Suppressor macrophage (primary cell): ENCODE measurements at regions not wholly inside any gene's neighbourhood (a gene's known extent, or its start where the extent isn't known, plus 50 kb on each side); places are given as distances from the start of the nearest gene placed in this dataset.

Experiments used
- DNase-seq, 4 experiments: peaks; one replicate each; pipeline ENCODE4 v3.0.0-alpha.2; 2020 to 2022

DNA sequence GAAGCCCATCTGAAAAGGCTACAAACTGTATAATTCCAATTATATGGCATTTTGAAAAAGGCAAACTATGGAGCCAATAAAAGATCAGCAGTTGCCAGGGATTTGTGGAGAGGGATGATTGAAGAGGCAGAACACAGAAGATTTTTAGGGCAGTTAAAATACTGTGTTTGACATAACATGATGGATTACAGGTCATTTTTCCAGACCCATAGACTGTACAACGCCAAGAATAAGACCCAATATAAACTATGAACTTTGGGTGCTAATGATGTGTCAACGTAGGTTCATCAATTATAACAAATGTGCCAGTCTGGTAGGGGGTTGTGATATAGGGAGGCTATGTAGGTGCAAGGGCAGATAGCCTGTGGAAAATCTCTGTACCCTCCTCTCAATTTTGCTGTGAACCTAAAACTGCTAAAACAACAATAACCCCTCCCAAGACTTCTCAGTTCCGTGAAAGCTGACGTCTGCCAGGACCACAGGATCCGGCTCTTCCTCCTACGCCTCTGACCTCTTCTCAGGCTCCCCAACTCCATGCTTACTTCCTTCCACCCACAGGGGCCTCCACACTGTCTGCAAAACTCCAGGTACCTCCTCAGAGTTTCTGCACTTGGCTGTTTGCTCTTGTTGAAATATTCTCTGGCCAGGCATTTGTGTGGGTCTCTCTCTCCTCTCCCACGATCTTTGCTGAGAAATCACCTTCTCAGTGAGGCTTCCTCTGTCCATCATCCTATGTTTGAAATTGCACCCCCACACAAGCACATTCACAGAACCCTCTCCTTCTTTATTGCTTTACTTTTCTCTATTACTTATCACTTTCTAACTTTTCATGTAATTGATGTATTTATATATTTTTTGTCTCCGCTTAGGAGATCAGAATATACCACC lies 131.4 kb downstream of the BBS10 start:
- DNase-seq: peak; percentile 3 to 61 (median 50)

- no peak for DNase-seq
Observed at GRCh38 chr12:76208129-76208528, 123.6 kb upstream of the NAP1L1 start.

DNA sequence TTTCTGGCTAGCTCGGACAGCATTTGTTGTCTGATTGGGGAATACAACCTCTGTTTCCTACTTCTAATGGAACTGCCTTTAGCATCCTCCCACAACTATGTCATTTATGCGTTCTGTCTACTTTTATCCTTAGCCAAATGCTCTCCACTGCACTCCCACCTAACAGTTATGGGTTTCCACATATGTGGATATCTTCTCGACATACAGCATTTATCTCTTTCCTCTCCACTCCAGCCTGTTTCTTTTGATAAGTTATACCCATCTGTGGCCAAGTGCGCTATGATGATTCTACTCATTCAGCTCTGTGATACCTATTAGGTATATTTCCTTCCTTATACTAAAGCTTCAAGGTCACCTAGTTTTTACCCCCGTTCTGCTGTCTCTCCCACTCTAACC lies 122.2 kb upstream of the NAP1L1 start:
- no peak for DNase-seq

- no peak for DNase-seq
Observed at GRCh38 chr12:76206039-76206676, 121.7 kb upstream of the NAP1L1 start.

GRCh38 chr12:76202621-76203020 lies 118.1 kb upstream of the NAP1L1 start:
- DNase-seq: no peak

DNA sequence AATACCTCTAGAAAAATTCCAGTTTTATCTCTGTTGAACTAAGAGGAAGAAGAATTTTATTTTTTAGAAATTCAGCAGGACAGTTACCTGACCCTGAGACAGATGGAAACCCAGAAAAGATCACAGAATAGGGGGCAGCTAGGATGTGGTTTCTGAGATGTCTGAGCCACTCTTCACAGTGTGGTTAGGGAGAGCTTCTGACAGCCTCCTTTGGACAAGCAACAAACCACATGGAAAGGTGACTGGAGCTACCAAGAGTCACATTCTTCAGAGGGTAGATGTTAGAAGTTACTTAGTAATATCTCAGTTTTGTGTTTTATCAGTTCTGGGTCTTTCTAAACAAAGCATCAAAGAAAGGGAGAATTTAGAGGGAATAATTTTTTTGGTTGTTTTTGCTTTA lies 117.3 kb upstream of the NAP1L1 start:
- no peak for DNase-seq

GRCh38 chr12:76201316-76201715 lies 116.8 kb upstream of the NAP1L1 start:
- no peak for DNase-seq

DNA sequence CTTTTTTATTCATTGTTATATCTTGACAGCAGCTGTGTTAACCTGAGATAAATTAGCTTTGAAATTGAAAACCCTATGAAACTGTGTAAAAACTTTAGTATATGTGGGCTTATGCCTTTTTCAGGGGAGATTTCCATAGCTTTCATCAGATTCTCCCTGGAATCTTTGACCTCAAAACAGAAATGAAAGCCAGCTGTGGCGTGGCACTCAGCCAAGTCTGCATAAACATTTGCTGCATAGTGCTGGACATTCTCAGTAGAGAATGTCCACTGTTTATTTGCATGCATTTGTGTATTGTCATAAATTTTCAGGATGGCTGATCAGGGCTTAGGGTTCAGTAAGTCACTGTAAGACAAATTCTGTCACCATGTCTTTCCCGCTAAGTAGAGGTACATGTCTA lies 115.3 kb upstream of the NAP1L1 start:
- peak in 2 of 4 experiments; percentile 20 to 25 for DNase-seq

DNA sequence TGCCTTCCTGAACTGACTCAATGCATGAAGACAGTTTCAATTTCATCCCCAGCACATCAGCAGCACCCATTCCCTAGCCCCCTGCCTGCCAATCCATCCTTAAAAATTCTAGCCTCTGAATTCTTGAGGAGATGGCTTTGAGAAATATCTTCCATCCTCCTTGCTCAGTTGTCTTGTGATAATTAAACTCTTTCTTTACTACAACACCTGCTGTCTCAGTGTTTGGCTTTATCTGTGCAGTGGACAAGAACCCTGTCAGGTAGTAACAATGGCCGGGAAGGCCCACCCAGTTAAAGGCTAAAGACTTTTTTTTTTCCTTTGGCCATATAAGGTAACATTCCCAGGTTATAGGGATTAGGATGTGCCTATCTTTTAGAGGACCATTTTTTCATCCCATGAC lies 114.4 kb upstream of the NAP1L1 start:
- DNase-seq: no peak

DNA sequence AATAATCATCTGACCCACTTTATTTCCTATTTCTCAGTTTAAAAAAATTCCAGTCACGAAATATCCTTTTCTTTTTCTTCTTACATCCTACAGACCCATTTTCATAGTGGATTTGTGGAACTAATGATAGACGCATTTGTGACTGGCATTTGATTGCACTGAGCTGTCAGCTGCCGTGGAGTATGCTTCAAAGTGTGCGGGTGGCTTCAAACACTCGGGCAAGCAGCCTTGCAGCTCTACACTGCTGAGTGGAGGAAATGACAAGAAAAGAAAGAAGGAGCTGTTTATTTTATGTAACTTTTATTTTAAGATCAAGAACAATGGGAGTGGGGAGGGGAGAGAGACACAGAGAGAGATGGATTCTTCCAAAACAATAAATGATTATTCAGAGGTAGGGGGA lies 112.8 kb upstream of the NAP1L1 start:
- DNase-seq: no peak

- no peak for DNase-seq
Observed at GRCh38 chr12:76195920-76196319, 111.4 kb upstream of the NAP1L1 start.

DNA sequence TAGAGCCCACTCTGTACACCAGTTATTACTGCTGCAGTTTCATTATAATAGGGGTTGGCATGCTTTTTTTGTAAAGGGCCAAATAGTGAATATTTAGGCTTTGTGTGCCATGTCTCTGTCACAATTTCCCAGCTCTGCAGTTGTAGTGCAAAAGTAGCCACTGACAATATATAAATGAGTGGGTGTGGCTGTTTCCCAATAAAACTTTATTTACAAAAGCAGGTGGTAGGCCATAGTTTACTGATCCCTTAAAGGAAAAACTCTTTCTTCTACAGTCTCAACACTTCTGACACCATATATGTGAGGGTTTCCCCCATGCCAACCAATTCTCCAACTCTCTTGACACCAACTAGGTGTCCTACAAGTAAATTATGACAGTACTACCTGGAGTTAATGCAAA lies 110.2 kb upstream of the NAP1L1 start:
- DNase-seq: no peak

GRCh38 chr12:76193961-76194360 lies 109.5 kb upstream of the NAP1L1 start:
- no peak for DNase-seq

DNA sequence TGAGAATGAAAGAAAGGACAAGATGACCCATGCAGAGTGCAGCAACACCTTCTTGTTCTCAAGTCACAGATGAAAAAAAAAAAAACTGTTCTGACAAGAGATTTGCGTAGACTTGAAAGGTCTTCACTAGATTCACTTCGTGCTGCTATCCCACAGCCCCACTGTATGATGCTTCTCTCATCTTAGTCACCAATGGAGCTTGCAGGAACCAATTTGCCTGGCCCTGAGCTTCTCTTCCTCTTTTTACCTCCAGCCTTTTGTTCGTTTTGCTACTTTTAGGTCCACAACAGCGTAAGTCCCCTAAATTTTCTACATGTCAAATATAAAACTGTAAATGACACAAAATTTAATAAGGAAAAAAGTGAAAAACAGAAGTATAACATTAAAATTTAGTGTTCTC lies 107.9 kb upstream of the NAP1L1 start:
- peak in 2 of 4 experiments; percentile 17 to 23 for DNase-seq

- no peak for DNase-seq
Observed at GRCh38 chr12:76190299-76190698, 105.8 kb upstream of the NAP1L1 start.

- DNase-seq: no peak
Observed at GRCh38 chr12:76189851-76190250, 105.4 kb upstream of the NAP1L1 start.

DNA sequence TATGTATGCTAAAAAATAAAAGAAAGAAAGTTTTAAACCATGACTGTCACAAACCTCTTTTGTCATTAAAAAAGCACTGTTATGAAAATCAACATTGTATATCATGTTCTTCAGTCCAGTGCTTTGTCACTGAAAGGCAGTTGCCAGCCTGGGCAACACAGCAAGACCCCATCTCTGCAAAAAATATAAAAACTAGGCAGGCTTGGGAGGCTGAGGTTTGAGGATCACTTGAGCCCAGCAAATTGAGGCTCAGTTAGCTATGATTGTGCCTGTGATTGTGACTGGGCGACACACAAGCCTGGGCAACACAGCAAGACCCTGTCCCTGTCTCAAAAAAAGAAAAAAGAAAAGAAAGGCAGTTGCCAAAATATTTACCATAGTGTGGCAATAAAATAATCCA lies 102.7 kb upstream of the NAP1L1 start:
- no peak for DNase-seq

GRCh38 chr12:76186131-76186906 lies 101.8 kb upstream of the NAP1L1 start:
- peak; percentile 19 to 41 (median 22) for DNase-seq

DNA sequence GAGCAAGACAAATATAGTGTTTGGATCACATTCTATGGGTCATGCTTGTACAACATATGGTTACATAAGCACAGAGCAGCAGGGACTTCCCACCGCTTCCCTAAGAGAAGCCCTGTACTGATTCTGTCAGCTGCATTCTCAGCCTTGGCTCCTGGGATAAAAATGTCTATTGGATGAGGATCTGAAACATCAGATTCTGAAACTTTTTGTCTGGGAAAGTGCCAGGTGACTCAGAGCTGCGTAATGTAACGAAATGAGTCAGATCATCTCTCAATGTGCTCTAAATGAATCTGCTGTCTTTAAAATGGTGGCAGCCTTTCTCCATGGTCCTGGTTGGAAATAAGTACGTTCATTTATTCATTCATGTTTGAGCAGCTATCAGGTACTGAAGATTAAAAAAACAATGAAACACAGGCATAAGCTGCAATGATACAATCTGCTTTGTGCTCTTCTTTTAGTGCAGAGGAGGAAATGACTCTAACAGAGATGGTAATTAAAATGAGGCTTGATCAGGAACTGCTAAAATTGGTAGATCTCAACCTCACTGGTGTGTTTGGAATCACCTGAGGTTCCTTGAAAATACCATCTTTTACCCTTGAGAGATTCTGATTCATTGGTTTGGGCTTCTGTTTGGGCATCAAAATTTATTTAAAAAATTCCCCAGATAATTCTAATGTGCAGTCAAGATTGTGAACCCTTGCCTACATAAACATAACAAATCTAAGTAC lies 99.1 kb upstream of the NAP1L1 start:
- peak; percentile 85 to 96 (median 90) for DNase-seq

GRCh38 chr12:76180401-76181277 lies 96.2 kb upstream of the NAP1L1 start:
- DNase-seq: no peak

GRCh38 chr12:76178452-76178851 lies 94.0 kb upstream of the NAP1L1 start:
- DNase-seq: no peak

GRCh38 chr12:76177821-76178220 lies 93.3 kb upstream of the NAP1L1 start:
- no peak for DNase-seq
